SK-N-SH treated with all-trans-retinoic acid at 6 μM for 48 hours (cell line): ENCODE measurements at regions not wholly inside any gene's neighbourhood (a gene's known extent, or its start where the extent isn't known, plus 50 kb on each side); places are given as distances from the start of the nearest gene placed in this dataset.
"Not testable (repeated sequence)": the region's sequence is repeated elsewhere in the genome, so short reads cannot be mapped to it uniquely, and the experiment has no call there.

ENCODE experiments used
- ATAC-seq: fragments of 200-7000 bp; cut with Tn5 transposase; 3 replicates; pipeline ENCODE4 v1.9.1; 2020; ENCODE audit warnings: mild to moderate bottlenecking, moderate library complexity
- ARNTL ChIP-seq: fragments of 450-650 bp; formaldehyde crosslinking; IDR thresholded peaks from 2 replicates; pipeline ENCODE4 v1.5.0; 2020; ENCODE audit warnings: low read depth, mild to moderate bottlenecking, moderate library complexity, borderline replicate concordance
- BACH2 ChIP-seq: fragments of 250-450 bp; sonication (Bioruptor Pico); IDR thresholded peaks from 2 replicates; pipeline ENCODE4 v1.9.0; 2021; ENCODE audit warnings: mild to moderate bottlenecking, borderline replicate concordance
- CREB5 ChIP-seq: fragments of 250-450 bp; sonication (Bioruptor Pico); IDR thresholded peaks from 2 replicates; pipeline ENCODE4 v1.5.1; 2020; ENCODE audit warnings: low read depth, mild to moderate bottlenecking, moderate library complexity
- CSRNP3 ChIP-seq: fragments of 250-450 bp; sonication (Bioruptor Pico); IDR thresholded peaks from 2 replicates; pipeline ENCODE4 v1.5.1; 2021; ENCODE audit warnings: mild to moderate bottlenecking, moderate library complexity
- GLIS3 ChIP-seq: fragments of 250-450 bp; sonication (Bioruptor Pico); IDR thresholded peaks from 2 replicates; pipeline ENCODE4 v1.5.0; 2020; ENCODE audit warnings: mild to moderate bottlenecking, moderate library complexity
- ISL1 ChIP-seq: fragments of 250-450 bp; sonication (Bioruptor Pico); IDR thresholded peaks from 2 replicates; pipeline ENCODE4 v2.1.2; 2022; ENCODE audit warnings: mild to moderate bottlenecking, moderate library complexity
- OSR1 ChIP-seq: fragments of 250-450 bp; sonication (Bioruptor Pico); IDR thresholded peaks from 2 replicates; pipeline ENCODE4 v1.8.0; 2022; ENCODE audit warnings: moderate library complexity, mild to moderate bottlenecking, inconsistent platforms
- PATZ1 ChIP-seq: fragments of 250-450 bp; sonication (Bioruptor Pico); IDR thresholded peaks from 2 replicates; pipeline ENCODE4 v1.8.0; 2020; ENCODE audit warnings: mild to moderate bottlenecking, moderate library complexity, borderline replicate concordance
- POU6F1 ChIP-seq: fragments of 250-450 bp; sonication (Bioruptor Pico); IDR thresholded peaks from 2 replicates; pipeline ENCODE4 v1.8.0; 2021; ENCODE audit warnings: low read depth, mild to moderate bottlenecking, moderate library complexity, borderline replicate concordance
- PPARA ChIP-seq: fragments of 250-450 bp; sonication (Bioruptor Pico); IDR thresholded peaks from 2 replicates; pipeline ENCODE4 v1.5.0; 2020; ENCODE audit warnings: mild to moderate bottlenecking, borderline replicate concordance
- RARB ChIP-seq: fragments of 250-450 bp; sonication (Bioruptor Pico); IDR thresholded peaks from 2 replicates; pipeline ENCODE4 v1.8.0; 2021; ENCODE audit warnings: mild to moderate bottlenecking, moderate library complexity
- SNAI2 ChIP-seq: fragments of 250-450 bp; sonication (Bioruptor Pico); IDR thresholded peaks from 2 replicates; pipeline ENCODE4 v1.5.0; 2020; ENCODE audit warnings: mild to moderate bottlenecking, moderate library complexity
- TOX ChIP-seq: fragments of 250-450 bp; sonication (Bioruptor Pico); IDR thresholded peaks from 2 replicates; pipeline ENCODE4 v1.8.0; 2021; ENCODE audit warnings: mild to moderate bottlenecking, moderate library complexity, borderline replicate concordance
- ZFP3 ChIP-seq: fragments of 250-450 bp; sonication (Bioruptor Pico); IDR thresholded peaks from 2 replicates; pipeline ENCODE4 v1.5.0; 2020; ENCODE audit warnings: mild to moderate bottlenecking, moderate library complexity
- ZFP30 ChIP-seq: fragments of 450-650 bp; formaldehyde crosslinking; IDR thresholded peaks from 2 replicates; pipeline ENCODE4 v1.5.0; 2022; ENCODE audit warnings: mild to moderate bottlenecking, moderate library complexity
- ZNF565 ChIP-seq: fragments of 450-650 bp; formaldehyde crosslinking; conservative IDR thresholded peaks from 2 replicates; pipeline ENCODE4 v1.5.0; 2020; ENCODE audit warnings: low read depth, mild to moderate bottlenecking, moderate library complexity

- ATAC-seq: no peak
- TF ChIP-seq OSR1 (CRISPR knock-in tag) (no peak), TOX (no peak), PPARA (CRISPR knock-in tag) (no peak)
These were observed 131.9 kb downstream of the BOD1 start for GRCh38 chr5:173484569-173484968.

GRCh38 chr5:173483599-173483998 is 132.9 kb downstream of the BOD1 start:
- not testable (repeated sequence) for ATAC-seq

- TF ChIP-seq CSRNP3 (CRISPR knock-in tag) (no peak), RARB (CRISPR knock-in tag) (no peak), GLIS3 (CRISPR knock-in tag) (no peak), ZNF565 (CRISPR knock-in tag) (no peak), BACH2 (CRISPR knock-in tag) (no peak), TOX (no peak), SNAI2 (CRISPR knock-in tag) (no peak), ZFP30 (CRISPR knock-in tag) (no peak), PPARA (CRISPR knock-in tag) (no peak), ISL1 (CRISPR knock-in tag) (no peak), POU6F1 (CRISPR knock-in tag) (no peak)
- no peak for ATAC-seq
These were observed 133.3 kb downstream of the BOD1 start for GRCh38 chr5:173483160-173483559.

GRCh38 chr5:173481821-173482220 is 134.6 kb downstream of the BOD1 start:
- ATAC-seq: no peak
- no peak for TF ChIP-seq ZFP3 (CRISPR knock-in tag)
- no peak for TF ChIP-seq CREB5
- no peak for TF ChIP-seq PATZ1 (CRISPR knock-in tag)
- no peak for TF ChIP-seq POU6F1 (CRISPR knock-in tag)
- TF ChIP-seq ISL1 (CRISPR knock-in tag): no peak
- TF ChIP-seq ARNTL (CRISPR knock-in tag): no peak
- TF ChIP-seq SNAI2 (CRISPR knock-in tag): no peak
- TF ChIP-seq, all 23 proteins: peak for 0

GRCh38 chr5:173480896-173481295 is 135.6 kb downstream of the BOD1 start:
- no peak for TF ChIP-seq CSRNP3 (CRISPR knock-in tag)

More at GRCh38 chr5:173480896-173481295, 135.6 kb downstream of the BOD1 start:
- no peak for ATAC-seq
